Activated effector memory CD4-positive, alpha-beta T cell treated with anti-CD3 and anti-CD28 coated beads, Interleukin-2, amount 50 U/mL, for 16 hours (primary cell): ENCODE measurements at regions not wholly inside any gene's neighbourhood (a gene's known extent, or its start where the extent isn't known, plus 50 kb on each side); places are given as distances from the start of the nearest gene placed in this dataset.
"Not testable (repeated sequence)": the region's sequence is repeated elsewhere in the genome, so short reads cannot be mapped to it uniquely, and the experiment has no call there.

Experiments
- DNase-seq: peaks from one replicate; pipeline ENCODE4 v3.0.0-alpha.2; 2020

DNA sequence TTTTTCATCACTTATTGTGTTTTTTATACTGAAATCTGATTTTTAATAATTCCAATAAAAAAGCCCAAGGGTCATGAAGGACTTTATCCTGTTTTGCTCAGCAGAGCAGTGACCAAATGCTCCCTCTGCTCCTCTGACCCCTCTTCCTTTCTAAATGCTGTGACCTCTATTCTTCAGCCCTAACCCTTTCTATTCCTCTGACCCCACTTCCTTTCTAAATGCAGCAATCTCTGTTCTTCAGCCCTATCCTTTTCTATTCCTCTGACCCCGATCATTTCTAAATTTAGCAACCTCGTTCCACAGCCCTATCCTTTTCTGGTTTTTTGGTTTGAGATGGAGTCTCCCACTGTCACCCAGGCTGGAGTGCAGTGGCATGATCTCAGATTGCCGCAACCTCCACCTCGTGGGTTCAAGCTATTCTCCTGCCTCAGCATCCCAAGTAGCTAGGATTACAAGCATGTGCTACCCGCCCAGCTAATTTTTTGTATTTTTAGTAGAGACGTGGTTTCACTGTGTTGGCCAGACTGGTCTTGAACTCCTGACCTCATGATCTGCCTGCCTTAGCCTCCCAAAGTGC, 581.4 kb upstream of the DEFB115 start:
- DNase-seq = not testable (repeated sequence)

DNA sequence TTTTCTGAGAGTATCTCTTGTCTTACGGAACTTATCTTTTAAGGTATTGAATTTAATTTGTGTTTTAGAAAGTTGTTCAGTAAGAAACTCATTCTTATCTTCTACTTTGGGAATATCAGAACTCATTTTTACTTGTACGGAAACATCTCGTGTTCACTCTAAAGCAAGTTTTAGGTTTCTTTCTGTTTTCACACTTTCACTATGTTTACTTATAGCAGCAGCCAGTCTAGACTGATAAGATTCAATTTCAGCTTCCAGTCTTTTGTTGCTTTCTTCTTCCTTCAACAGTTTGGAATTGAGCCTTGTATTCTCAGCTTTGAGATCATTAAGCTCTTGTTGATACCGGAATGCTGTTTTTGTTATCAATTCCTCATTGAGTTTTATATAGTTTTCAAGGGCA, 575.2 kb upstream of the DEFB115 start:
- DNase-seq = not testable (repeated sequence)

DNA sequence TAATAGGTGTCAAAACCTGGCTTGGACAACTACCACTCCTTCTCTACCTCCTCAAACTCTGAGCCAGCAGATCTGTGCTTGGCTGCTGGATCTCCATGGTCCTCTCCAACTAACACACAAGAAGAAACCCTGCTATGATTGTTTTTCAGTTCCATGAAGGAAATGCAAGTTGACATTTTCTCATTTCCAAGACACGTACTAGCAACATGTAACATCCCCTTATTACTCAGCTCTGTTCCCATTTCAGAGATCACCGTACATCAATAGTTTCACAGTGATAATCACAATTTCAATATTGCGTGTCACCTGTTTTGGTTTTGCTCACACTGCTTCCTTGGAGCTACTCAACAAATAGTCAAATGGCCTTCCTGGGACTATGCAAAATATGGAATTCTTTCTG, 544.6 kb upstream of the DEFB115 start:
- DNase-seq = not testable (repeated sequence)

DNA sequence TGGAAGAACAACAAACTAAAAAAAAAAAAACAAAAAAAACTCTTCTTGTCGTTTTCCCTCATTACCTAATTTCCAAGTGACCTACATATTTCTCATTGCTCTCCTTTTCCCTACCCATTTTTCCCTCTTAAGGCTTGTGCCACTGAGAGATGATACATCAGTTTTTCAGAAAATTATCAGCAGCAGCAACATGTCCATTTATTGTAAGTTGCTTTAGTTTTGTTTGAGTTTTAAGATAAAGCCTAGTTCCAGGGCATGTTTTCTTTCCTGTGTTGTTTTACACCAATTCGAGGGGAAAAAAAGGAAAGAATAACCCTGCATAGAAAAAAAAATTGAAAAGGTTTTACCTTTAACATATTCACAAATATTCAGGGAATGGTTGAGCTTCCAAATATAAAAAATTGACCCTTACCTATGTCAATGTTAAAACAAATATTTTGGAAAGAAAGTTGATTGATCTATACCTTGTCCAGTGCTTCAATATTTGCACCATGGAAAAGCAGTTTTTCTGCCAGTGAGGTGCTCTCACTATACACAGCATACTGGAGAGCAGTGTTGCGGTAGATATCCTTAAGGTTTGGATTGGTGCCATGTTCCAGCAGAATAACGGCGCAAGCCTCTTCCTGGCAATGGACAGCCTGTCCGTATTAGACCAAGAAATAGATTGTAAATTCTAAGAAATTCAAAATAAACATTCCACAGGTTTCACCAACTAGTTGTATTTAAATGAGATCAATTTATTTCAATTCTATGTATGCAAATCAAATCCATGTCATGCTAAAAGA, 537.9 kb upstream of the DEFB115 start:
- not testable (repeated sequence) for DNase-seq

DNA sequence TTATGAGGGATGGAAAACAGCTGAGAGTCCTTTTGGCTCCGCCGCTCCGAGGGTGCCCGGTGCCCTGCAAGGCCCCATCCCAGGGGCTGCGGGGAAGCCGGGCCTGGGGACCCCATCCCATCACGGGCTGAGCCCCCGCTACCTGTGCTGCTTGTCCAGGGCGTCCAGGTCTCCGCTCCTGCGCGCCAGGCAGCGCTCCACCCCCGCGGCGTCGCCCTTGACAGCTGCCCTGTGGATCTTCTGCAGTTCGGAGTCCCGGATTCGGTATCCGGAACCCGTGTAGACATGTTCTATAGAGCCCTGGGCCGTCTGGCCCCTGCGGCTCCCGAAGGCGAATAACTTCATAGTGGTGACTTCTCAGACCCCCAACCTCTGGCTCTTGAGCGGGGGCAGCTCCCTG, 534.0 kb upstream of the DEFB115 start:
- not testable (repeated sequence) for DNase-seq

DNA sequence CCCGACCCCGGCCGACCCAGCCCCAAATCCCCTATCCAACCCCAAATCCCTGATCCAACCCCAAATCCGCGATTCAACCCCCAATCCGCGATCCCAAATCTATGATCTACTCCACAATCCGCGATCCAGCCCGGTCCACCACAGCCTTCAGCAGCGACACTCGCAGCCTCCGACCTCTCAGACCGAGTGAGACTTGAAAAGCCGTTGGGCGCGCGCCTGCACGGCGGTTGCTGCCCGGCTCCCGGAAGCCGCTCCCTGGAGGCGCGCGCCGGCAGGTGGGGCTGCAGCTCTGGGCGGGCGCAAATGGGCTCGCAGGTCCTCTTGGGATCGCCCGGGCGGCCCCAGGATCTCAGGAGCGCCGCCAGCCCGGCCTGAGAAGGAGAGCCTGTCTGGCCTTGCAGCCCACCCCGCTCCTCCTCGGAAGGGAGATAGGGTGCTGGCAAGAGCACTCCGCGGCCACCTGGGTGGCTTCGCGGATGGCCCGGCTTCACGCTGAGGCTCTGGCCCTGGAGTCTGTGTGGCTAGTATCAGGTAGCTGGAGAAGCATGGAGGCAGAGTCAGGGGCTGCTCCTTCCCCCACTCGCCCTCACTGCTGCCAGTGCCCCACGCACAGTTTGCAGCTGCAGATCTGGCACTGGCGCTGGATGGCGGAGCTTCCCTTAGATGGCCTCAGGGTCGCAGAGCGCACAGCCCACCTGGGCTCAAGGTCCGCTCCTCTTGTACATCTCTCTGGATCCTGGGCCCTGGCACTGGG, 533.4 kb upstream of the DEFB115 start:
- DNase-seq = peak; percentile 61

DNA sequence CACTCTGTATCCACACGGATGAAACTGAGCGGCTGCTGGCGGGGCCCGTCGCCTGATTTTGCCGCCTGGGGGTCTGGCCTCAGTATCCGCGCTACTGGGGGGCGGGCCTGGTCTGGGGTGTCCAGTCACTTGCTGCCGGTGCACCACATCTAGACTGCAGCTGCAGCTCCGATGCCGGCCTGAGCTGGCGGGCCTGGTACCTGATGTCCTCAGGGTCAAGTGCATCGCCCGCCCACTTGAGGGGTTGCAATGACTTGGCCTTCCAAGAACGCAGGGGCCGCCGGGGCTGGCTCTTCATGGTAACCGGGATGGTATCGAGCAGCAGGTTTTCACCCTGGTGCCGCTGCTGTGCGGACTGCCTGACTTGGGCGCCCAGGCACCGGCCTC, 532.8 kb upstream of the DEFB115 start:
- DNase-seq = not testable (repeated sequence)

DNA sequence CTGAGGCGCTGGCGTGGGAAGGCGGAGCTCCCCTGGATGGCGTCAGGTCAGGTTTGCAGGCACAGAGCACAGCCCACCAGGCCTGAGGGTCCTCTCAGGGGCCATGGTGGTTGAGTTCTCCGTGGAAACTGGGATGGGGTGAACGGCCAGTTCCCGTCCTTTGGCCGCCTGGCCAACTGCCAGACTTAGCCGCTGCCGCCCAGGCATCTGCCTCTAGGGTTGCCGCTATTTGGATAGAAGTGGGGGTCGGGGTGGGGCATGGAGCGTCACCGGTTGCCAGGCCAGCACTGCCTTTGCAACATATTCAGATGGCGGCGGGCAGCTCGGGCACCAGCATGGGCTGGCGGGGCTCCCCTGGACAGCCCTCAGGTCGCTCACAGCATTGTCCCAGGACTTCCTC, 532.3 kb upstream of the DEFB115 start:
- DNase-seq = peak; percentile 50

DNA sequence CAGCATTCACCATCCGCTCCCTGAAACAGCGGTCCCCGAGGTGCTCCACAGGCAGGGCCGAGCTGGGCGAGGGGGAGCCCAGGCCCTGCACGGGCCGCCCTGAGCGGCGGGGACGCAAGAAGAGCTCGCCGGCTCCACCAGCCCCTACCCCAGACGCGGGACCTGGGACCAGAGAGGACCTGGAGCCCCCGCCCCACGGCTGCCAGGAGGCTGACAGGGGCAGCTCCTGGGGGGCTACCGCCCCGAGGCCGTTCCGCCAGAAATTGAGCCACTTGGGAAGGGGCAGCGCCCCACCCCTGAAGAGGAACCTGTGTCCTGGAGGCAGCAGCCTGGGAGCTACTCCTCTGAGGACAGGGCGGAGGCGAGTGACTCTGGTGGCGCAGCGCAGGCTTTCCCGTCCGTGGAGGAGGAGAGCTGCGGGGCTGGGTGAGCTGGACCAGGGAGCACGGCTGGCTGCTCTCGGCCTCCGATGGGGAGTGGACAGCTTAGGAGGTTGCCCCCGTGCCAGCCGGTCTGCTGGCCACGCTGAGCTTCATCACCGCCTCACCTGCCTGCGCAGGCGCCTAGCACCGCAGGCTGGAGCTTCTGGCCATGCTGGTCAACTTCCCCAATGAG, 529.1 kb upstream of the DEFB115 start:
- DNase-seq = not testable (repeated sequence)
